RWPE1 (cell line): ENCODE measurements at regions not wholly inside any gene's neighbourhood (a gene's known extent, or its start where the extent isn't known, plus 50 kb on each side); places are given as distances from the start of the nearest gene placed in this dataset.

ENCODE experiments used
- CTCF ChIA-PET: fragments of 350-600 bp; sonication (Branson Sonifier 250); formaldehyde crosslinking; extraction: SDS; loops from one replicate; lab custom pipeline; 2021; lab: Yijun Ruan, JAX
- POLR2A ChIA-PET: fragments of 400-600 bp; formaldehyde crosslinking; extraction: SDS; loops from one replicate; lab custom pipeline; 2020; ENCODE audit warnings: antibody characterized with exemption; ENCODE audit not compliant: low non-redundant PET; lab: Yijun Ruan, JAX
- DNase-seq: peaks from one replicate; pipeline ENCODE4 v3.0.0; 2012; ENCODE audit warnings: low spot score
- H3K27ac ChIP-seq: fragments of 450-650 bp; 2 replicates; pipeline ENCODE4 v1.5.1; 2017
- TF ChIP-seq, protein P1 (sequence below): fragments of 450-650 bp; conservative IDR thresholded peaks from 2 replicates; pipeline ENCODE4 v1.5.1; 2017; ENCODE audit warnings: low read depth, mild to moderate bottlenecking

- TF ChIP-seq, protein P1, sequence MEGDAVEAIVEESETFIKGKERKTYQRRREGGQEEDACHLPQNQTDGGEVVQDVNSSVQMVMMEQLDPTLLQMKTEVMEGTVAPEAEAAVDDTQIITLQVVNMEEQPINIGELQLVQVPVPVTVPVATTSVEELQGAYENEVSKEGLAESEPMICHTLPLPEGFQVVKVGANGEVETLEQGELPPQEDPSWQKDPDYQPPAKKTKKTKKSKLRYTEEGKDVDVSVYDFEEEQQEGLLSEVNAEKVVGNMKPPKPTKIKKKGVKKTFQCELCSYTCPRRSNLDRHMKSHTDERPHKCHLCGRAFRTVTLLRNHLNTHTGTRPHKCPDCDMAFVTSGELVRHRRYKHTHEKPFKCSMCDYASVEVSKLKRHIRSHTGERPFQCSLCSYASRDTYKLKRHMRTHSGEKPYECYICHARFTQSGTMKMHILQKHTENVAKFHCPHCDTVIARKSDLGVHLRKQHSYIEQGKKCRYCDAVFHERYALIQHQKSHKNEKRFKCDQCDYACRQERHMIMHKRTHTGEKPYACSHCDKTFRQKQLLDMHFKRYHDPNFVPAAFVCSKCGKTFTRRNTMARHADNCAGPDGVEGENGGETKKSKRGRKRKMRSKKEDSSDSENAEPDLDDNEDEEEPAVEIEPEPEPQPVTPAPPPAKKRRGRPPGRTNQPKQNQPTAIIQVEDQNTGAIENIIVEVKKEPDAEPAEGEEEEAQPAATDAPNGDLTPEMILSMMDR, result no peak
- ChIA-PET CTCF (no interaction called here), POLR2A (no interaction called here)
- no peak for DNase-seq
- H3K27ac ChIP-seq, result no peak overlapping the region
Measured at GRCh38 chr13:79112016-79112415, 294.0 kb downstream of the RBM26 start.

DNA sequence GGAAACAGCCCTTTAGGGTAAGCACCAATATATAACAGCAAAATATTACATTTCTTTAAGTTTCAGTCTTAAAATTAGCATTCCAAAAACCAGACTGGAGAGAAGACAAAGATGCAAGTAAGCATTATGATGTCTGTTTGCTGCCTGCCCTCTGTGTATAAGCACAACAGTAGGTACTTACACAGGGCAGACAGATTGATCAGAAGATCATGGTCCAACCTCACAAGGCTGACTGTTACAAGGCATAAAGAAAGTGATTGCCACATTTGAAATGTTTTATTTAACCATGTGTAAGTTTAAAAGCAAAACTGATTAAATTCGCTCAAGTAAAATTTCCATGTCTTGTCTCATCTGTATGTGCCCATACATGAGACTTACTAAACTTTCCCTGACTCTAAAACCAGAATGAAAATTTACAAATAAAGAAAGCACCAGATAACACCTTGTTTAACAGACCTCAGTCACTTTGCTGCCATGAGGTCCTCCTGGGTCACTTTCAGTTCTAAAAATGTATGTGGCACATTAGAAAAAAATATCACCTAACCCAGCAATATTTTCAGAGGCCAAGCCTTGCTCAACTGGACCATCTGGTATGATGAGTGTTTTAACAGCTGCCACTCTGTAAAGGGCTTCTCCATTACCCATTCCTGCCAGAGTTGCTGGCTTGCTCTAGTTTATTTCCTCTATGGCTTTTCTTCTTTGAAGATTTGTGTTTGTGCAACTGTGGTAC lies 297.0 kb downstream of the RBM26 start:
- TF ChIP-seq, protein P1, result no peak
- POLR2A ChIA-PET, result no interaction called here
- DNase-seq, result no peak
- CTCF ChIA-PET, result no interaction called here
- no peak overlapping the region for H3K27ac ChIP-seq

GRCh38 chr13:79098596-79098995 lies 307.5 kb downstream of the RBM26 start:
- ChIA-PET POLR2A (no interaction called here), CTCF (no interaction called here)
- TF ChIP-seq, protein P1, result no peak
- H3K27ac ChIP-seq, result no peak overlapping the region
- DNase-seq, result no peak

DNA sequence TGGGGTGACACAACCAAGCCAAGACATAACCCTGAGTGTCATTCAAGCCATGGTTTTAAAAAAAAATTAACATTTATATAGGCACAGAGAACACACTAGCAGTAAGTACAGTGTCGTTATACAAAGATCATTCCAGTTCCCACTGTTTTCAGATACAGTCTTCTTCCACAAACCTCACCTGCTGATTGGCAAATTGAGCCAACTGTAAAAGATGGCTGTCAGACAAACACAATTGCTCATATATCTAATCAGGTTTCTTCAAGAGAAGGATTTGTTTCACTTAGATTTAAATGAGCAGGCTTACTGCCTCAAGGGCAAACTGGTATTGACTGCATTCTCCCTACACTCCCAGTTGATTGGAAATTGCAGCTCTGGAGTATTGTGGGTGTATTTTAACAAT lies 308.9 kb downstream of the RBM26 start:
- H3K27ac ChIP-seq, result no peak overlapping the region
- no peak for DNase-seq
- ChIA-PET CTCF (no interaction called here), POLR2A (no interaction called here)
- TF ChIP-seq, protein P1, result no peak

GRCh38 chr13:79096099-79096498 lies 310.0 kb downstream of the RBM26 start:
- CTCF ChIA-PET, result no interaction called here
- POLR2A ChIA-PET, result interaction anchor here (0.6 kb wide), 1 partner anchor 188 kb away, joined by 4 read pairs; no protein-coding TSS in a partner anchor
- DNase-seq, result no peak
- H3K27ac ChIP-seq, result no peak overlapping the region
- TF ChIP-seq, protein P1, result no peak

- POLR2A ChIA-PET, result no interaction called here
- CTCF ChIA-PET, result interaction anchor here (0.7 kb wide), 1 partner anchor 57 kb away, joined by 3 read pairs; no protein-coding TSS in a partner anchor
Measured at GRCh38 chr13:79090552-79091124, 315.4 kb downstream of the RBM26 start.

More at GRCh38 chr13:79090552-79091124, 315.4 kb downstream of the RBM26 start:
- TF ChIP-seq, protein P1, result no peak
- H3K27ac ChIP-seq, result no peak overlapping the region
- DNase-seq, result peak; percentile 13
